OCI-LY3 (cell line): ENCODE measurements at regions not wholly inside any gene's neighbourhood (a gene's known extent, or its start where the extent isn't known, plus 50 kb on each side); places are given as distances from the start of the nearest gene placed in this dataset.

Source experiments
- EZH2phosphoT487 ChIP-seq: fragments of 200-600 bp; shearing (Covaris generic); IDR thresholded peaks from 2 replicates; pipeline ENCODE4 v1.6.1; 2018; ENCODE audit warnings: antibody characterized with exemption, mixed run types, low read depth
- TF ChIP-seq, protein P1 (sequence below): fragments of 200-600, 300-600 bp; sonication (generic); IDR thresholded peaks from 2 replicates; pipeline ENCODE4 v1.5.1; 2014; ENCODE audit warnings: antibody characterized with exemption, low read length, low read depth

DNA sequence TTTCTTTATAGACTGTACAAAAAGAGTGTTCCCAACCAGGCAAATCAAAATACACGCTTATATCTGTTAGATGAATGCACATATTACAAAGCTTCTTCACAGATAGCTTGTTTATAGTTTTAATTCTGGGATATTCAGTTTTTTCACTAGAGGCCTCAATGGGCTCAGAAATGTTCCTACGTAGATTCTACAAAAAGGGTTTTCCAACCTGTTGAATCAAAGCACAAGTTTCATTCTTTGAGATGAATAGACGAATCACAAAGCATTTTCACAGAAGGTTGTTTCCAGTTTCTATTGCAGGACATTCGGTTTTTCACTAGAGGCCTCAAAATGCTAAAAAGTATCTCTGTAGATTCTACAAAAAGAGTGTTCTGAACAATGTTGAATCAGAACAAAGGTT, 1490.3 kb downstream of the UQCRFS1 start:
- TF ChIP-seq, protein P1, sequence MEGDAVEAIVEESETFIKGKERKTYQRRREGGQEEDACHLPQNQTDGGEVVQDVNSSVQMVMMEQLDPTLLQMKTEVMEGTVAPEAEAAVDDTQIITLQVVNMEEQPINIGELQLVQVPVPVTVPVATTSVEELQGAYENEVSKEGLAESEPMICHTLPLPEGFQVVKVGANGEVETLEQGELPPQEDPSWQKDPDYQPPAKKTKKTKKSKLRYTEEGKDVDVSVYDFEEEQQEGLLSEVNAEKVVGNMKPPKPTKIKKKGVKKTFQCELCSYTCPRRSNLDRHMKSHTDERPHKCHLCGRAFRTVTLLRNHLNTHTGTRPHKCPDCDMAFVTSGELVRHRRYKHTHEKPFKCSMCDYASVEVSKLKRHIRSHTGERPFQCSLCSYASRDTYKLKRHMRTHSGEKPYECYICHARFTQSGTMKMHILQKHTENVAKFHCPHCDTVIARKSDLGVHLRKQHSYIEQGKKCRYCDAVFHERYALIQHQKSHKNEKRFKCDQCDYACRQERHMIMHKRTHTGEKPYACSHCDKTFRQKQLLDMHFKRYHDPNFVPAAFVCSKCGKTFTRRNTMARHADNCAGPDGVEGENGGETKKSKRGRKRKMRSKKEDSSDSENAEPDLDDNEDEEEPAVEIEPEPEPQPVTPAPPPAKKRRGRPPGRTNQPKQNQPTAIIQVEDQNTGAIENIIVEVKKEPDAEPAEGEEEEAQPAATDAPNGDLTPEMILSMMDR = no peak
- TF ChIP-seq EZH2phosphoT487 = no peak
